ENCODE measurements at regions not wholly inside any gene's neighbourhood (a gene's known extent, or its start where the extent isn't known, plus 50 kb on each side); places are given as distances from the start of the nearest gene placed in this dataset.

- POLR2A ChIA-PET, result no interaction called here
- DNase-seq (ENCODE audit: extremely low spot score), result no peak
- TF ChIP-seq, protein P1, sequence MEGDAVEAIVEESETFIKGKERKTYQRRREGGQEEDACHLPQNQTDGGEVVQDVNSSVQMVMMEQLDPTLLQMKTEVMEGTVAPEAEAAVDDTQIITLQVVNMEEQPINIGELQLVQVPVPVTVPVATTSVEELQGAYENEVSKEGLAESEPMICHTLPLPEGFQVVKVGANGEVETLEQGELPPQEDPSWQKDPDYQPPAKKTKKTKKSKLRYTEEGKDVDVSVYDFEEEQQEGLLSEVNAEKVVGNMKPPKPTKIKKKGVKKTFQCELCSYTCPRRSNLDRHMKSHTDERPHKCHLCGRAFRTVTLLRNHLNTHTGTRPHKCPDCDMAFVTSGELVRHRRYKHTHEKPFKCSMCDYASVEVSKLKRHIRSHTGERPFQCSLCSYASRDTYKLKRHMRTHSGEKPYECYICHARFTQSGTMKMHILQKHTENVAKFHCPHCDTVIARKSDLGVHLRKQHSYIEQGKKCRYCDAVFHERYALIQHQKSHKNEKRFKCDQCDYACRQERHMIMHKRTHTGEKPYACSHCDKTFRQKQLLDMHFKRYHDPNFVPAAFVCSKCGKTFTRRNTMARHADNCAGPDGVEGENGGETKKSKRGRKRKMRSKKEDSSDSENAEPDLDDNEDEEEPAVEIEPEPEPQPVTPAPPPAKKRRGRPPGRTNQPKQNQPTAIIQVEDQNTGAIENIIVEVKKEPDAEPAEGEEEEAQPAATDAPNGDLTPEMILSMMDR (IDR thresholded peaks at IDR 0.05; ENCODE audit: control extremely low read depth, extremely low read depth, low read depth, missing control alignments), result no peak
- CTCF ChIA-PET, result interaction anchor here (1.6 kb wide), 1 partner anchor 26 kb away, joined by 3 read pairs; no protein-coding TSS in a partner anchor
These were observed 86.8 kb upstream of the ANKRD10 start for GRCh38 chr13:111001636-111002035.

GRCh38 chr13:110993788-110994187 lies 78.9 kb upstream of the ANKRD10 start:
- DNase-seq (ENCODE audit: extremely low spot score), result no peak
- ChIA-PET POLR2A (no interaction called here), CTCF (no interaction called here)
- TF ChIP-seq, protein P1 (IDR thresholded peaks at IDR 0.05; ENCODE audit: control extremely low read depth, extremely low read depth, low read depth, missing control alignments), result no peak

DNA sequence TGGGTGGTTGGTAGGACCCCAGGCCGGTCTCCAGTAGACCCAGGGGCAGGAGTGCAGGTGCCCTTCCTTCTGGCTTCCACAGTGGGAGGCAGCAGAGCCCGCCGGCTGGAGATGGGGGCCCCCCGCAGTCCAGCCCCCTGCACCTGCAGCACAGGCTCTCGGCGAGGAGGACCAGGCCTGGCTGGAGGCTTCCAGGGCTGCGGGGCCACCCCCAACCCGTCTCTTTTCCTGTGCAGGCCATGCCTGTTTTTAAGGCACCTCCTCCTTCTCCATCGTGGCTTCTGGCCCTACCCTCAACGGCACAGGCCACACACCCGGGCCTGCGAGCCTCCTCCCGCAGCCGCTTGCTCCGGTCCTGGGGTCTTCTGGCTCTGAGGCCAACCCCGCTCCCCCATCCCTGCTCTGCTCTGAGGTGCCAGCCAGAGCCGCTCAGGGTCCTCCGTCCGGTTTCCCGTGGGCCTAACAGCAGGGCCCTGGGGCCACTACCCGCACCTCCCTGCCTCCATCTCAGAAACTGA lies 77.2 kb upstream of the ANKRD10 start:
- TF ChIP-seq, protein P1 (IDR thresholded peaks at IDR 0.05; ENCODE audit: control extremely low read depth, extremely low read depth, low read depth, missing control alignments), result no peak
- DNase-seq (ENCODE audit: extremely low spot score), result no peak
- POLR2A ChIA-PET, result no interaction called here
- CTCF ChIA-PET, result no interaction called here

DNA sequence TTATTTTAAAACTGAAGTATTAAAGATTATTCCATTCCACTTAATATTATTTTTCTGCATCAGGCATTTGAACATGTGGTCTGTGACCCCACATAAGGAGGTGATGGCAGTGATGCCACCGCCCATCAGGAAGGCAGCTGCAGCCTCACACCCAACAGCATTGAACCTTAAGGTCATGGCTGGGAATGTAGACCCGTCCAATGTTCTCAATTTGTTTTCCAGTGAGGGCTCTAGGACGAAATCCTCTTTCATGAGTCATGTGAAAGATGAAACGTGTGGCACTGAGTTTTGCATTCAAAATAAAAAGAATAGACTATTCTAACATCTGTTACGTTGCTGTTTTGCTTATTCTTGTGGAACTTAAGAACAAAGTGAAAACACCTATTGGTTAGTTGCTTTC lies 74.5 kb upstream of the ANKRD10 start:
- CTCF ChIA-PET, result no interaction called here
- DNase-seq (ENCODE audit: extremely low spot score), result no peak
- POLR2A ChIA-PET, result no interaction called here
- TF ChIP-seq, protein P1 (IDR thresholded peaks at IDR 0.05; ENCODE audit: control extremely low read depth, extremely low read depth, low read depth, missing control alignments), result no peak

- ChIA-PET CTCF (interaction anchor here (1.0 to 2.6 kb wide), 4 partner anchors 10 to 82 kb away, joined by 3 to 7 read pairs (median 4); no protein-coding TSS in a partner anchor), POLR2A (no interaction called here)
- TF ChIP-seq, protein P1 (IDR thresholded peaks at IDR 0.05; ENCODE audit: control extremely low read depth, extremely low read depth, low read depth, missing control alignments), result no peak
- DNase-seq (ENCODE audit: extremely low spot score), result no peak
These were observed 70.7 kb upstream of the ANKRD10 start for GRCh38 chr13:110985541-110985940.

GRCh38 chr13:110984798-110985197 lies 69.9 kb upstream of the ANKRD10 start:
- CTCF ChIA-PET, result interaction anchor here (1.0 to 1.6 kb wide), 3 partner anchors 10 to 83 kb away, joined by 3 to 4 read pairs (median 3); no protein-coding TSS in a partner anchor
- TF ChIP-seq, protein P1 (IDR thresholded peaks at IDR 0.05; ENCODE audit: control extremely low read depth, extremely low read depth, low read depth, missing control alignments), result no peak
- DNase-seq (ENCODE audit: extremely low spot score), result no peak
- POLR2A ChIA-PET, result no interaction called here

Data from GM10248 (cell line).